ENCODE measurements at regions not wholly inside any gene's neighbourhood (a gene's known extent, or its start where the extent isn't known, plus 50 kb on each side); places are given as distances from the start of the nearest gene placed in this dataset.
"Not testable (repeated sequence)": the region's sequence is repeated elsewhere in the genome, so short reads cannot be mapped to it uniquely, and the experiment has no call there.

DNA sequence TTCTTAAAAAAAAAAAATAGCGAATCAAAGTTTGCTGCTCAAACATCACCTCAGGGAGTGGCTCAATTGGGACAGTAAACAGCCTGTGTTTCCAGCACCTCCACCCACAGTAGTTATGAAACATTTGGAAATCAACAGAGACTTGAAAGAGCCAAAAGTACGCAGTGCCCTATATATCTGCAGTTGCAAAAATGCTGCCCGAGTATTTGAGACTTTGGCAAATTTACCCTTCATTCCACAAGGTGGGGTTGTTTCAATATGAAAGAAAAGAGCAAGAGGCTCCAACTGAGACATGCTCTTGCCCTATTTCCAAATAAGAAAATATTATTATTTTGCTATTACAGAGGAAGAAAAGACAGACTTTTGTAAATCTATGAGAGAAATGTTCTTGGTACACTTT lies 851.1 kb upstream of the RAG2 start:
- Histone ChIP-seq H2AFZ (ENCODE audit: low read length) (no peak overlapping the region), H3K79me2 (ENCODE audit: insufficient read depth, low read length) (no peaks in the 10 kb centered on the region), H3K4me3 (ENCODE audit: insufficient read depth, low read length) (no peak overlapping the region), H3K9me3 (ENCODE audit: low read depth, low read length) (no peaks in the 10 kb centered on the region), H4K20me1 (ENCODE audit: insufficient read depth, low read length) (no peaks in the 10 kb centered on the region), H3K27me3 (ENCODE audit: insufficient read depth, low read length) (no peaks in the 10 kb centered on the region), H3K27ac (ENCODE audit: low read depth, low read length) (no peak overlapping the region), H3K4me1 (ENCODE audit: insufficient read depth, low read length) (no peaks in the 10 kb centered on the region), H3K4me2 (ENCODE audit: insufficient read depth, low read length) (peak overlapping the region; percentile 41), H3K36me3 (ENCODE audit: insufficient read depth, low read length) (no peaks in the 10 kb centered on the region)
- DNase-seq (ENCODE audit: insufficient read length, low spot score, missing footprints), result no peak
- TF ChIP-seq, protein P1, sequence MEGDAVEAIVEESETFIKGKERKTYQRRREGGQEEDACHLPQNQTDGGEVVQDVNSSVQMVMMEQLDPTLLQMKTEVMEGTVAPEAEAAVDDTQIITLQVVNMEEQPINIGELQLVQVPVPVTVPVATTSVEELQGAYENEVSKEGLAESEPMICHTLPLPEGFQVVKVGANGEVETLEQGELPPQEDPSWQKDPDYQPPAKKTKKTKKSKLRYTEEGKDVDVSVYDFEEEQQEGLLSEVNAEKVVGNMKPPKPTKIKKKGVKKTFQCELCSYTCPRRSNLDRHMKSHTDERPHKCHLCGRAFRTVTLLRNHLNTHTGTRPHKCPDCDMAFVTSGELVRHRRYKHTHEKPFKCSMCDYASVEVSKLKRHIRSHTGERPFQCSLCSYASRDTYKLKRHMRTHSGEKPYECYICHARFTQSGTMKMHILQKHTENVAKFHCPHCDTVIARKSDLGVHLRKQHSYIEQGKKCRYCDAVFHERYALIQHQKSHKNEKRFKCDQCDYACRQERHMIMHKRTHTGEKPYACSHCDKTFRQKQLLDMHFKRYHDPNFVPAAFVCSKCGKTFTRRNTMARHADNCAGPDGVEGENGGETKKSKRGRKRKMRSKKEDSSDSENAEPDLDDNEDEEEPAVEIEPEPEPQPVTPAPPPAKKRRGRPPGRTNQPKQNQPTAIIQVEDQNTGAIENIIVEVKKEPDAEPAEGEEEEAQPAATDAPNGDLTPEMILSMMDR (IDR thresholded peaks at IDR 0.05; ENCODE audit: extremely low read depth, low read depth, low read length), result peak; percentile 42

DNA sequence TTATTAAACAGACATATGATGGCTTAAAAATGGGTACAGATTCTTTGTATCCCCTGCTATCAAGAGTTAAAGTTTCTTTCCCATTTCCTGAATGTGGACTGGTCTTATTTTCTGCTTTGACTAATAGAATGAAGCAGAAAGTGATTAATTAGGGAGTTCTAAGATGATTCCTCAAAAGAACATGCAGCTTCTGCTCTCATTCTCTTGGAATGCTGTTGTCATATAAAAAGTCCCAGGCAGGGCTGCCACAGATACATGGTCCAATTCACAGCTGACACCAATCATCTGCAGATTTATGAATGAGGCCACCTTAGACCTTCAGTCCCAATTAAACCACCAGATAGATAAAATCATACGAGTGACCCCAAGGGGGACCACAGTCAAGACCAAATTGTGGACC lies 844.5 kb upstream of the RAG2 start:
- H3K79me2 ChIP-seq (ENCODE audit: insufficient read depth, low read length), result no peaks in the 10 kb centered on the region
- no peaks in the 10 kb centered on the region for H3K9me3 ChIP-seq (ENCODE audit: low read depth, low read length)
- H4K20me1 ChIP-seq (ENCODE audit: insufficient read depth, low read length), result no peaks in the 10 kb centered on the region
- H3K36me3 ChIP-seq (ENCODE audit: insufficient read depth, low read length), result no peaks in the 10 kb centered on the region
- no peak overlapping the region for H3K27ac ChIP-seq (ENCODE audit: low read depth, low read length)
- TF ChIP-seq, protein P1 (IDR thresholded peaks at IDR 0.05; ENCODE audit: extremely low read depth, low read depth, low read length), result no peak
- H3K4me2 ChIP-seq (ENCODE audit: insufficient read depth, low read length), result no peak overlapping the region
- H3K4me3 ChIP-seq (ENCODE audit: insufficient read depth, low read length), result no peak overlapping the region
- H2AFZ ChIP-seq (ENCODE audit: low read length), result no peak overlapping the region
- no peak for DNase-seq (ENCODE audit: insufficient read length, low spot score, missing footprints)
- H3K27me3 ChIP-seq (ENCODE audit: insufficient read depth, low read length), result no peaks in the 10 kb centered on the region
- no peaks in the 10 kb centered on the region for H3K4me1 ChIP-seq (ENCODE audit: insufficient read depth, low read length)

DNA sequence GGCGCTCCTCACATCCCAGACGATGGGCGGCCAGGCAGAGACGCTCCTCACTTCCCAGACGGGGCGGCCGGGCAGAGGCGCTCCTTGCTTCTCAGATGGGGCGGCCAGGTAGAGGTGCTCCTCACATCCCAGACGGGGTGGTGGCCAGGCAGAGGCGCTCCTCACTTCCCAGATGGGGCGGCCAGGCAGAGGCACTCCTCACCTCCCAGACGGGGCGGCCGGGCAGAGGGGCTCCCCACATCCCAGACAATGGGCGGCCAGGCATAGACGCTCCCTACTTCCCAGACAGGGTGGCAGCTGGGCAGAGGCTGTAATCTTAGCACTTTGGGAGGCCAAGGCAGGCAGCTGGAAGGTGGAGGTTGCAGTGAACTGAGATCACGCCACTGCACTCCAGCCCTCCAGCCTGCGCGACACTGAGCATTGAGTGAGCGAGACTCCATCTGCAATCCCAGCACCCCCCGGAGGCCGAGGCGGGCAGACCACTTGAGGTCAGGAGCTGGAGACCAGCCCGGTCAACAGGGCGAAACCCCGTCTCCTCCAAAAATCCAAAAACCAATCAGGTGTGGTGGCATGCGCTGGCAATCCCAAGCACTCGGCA lies 833.7 kb upstream of the RAG2 start:
- H4K20me1 ChIP-seq (ENCODE audit: insufficient read depth, low read length); H3K4me1 ChIP-seq (ENCODE audit: insufficient read depth, low read length); H3K36me3 ChIP-seq (ENCODE audit: insufficient read depth, low read length); H3K27me3 ChIP-seq (ENCODE audit: insufficient read depth, low read length); H3K4me2 ChIP-seq (ENCODE audit: insufficient read depth, low read length); H3K27ac ChIP-seq (ENCODE audit: low read depth, low read length); H3K4me3 ChIP-seq (ENCODE audit: insufficient read depth, low read length); DNase-seq (ENCODE audit: insufficient read length, low spot score, missing footprints); H3K79me2 ChIP-seq (ENCODE audit: insufficient read depth, low read length); H2AFZ ChIP-seq (ENCODE audit: low read length); H3K9me3 ChIP-seq (ENCODE audit: low read depth, low read length): not testable (repeated sequence)

DNA sequence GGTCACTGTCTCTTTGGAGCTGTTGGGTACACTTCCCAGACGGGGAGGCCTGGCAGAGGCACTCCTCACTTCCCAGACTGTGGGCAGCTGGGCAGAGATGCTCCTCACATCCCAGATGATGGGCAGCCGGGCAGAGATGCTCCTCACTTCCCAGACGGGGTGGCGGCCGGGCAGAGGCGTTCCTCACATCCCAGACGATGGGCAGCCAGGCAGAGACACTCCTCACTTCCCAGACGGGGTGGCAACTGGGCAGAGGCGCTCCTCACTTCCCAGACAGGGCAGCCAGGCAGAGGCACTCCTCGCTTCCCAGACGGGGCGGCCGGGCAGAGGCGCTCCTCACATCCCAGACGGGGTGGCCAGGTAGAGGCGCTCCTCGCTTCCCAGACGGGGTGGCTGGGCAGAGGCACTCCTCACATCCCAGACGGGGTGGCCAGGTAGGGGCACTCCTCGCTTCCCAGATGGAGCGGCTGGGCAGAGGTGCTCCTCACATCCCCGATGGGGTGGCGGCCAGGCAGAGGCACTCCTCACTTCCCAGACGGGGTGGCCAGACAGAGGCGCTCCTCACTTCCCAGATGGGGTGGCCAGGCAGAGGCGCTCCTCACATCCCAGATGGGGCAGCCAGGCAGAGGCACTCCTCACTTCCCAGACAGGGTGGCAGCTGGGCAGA lies 833.1 kb upstream of the RAG2 start:
- not testable (repeated sequence) for H3K4me2 ChIP-seq (ENCODE audit: insufficient read depth, low read length); H3K79me2 ChIP-seq (ENCODE audit: insufficient read depth, low read length); DNase-seq (ENCODE audit: insufficient read length, low spot score, missing footprints); H3K4me3 ChIP-seq (ENCODE audit: insufficient read depth, low read length); H2AFZ ChIP-seq (ENCODE audit: low read length); H3K9me3 ChIP-seq (ENCODE audit: low read depth, low read length); H4K20me1 ChIP-seq (ENCODE audit: insufficient read depth, low read length); H3K27ac ChIP-seq (ENCODE audit: low read depth, low read length); H3K27me3 ChIP-seq (ENCODE audit: insufficient read depth, low read length); H3K36me3 ChIP-seq (ENCODE audit: insufficient read depth, low read length); H3K4me1 ChIP-seq (ENCODE audit: insufficient read depth, low read length)

DNA sequence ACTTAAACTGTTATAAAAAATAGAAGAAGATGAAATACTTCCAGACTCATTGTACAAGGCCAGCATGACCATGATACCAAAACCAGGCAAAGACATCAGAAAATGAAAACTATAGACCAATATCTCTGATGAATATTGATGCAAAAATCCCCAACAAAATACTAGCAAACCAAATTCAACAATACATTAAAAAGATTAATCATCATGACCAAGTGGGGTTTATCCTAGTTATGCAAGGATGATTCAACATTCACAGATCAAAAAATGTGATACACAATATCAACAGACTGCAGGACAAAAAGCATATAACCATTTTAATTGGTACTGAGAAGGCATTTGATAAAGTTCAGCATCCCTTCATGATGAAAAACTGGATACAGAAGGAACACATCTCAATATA lies 824.5 kb upstream of the RAG2 start:
- no peaks in the 10 kb centered on the region for H3K79me2 ChIP-seq (ENCODE audit: insufficient read depth, low read length)
- no peak for DNase-seq (ENCODE audit: insufficient read length, low spot score, missing footprints)
- no peak overlapping the region for H3K4me3 ChIP-seq (ENCODE audit: insufficient read depth, low read length)
- no peaks in the 10 kb centered on the region for H3K36me3 ChIP-seq (ENCODE audit: insufficient read depth, low read length)
- TF ChIP-seq, protein P1 (IDR thresholded peaks at IDR 0.05; ENCODE audit: extremely low read depth, low read depth, low read length), result no peak
- no peaks in the 10 kb centered on the region for H3K9me3 ChIP-seq (ENCODE audit: low read depth, low read length)
- H2AFZ ChIP-seq (ENCODE audit: low read length), result no peak overlapping the region
- H3K4me2 ChIP-seq (ENCODE audit: insufficient read depth, low read length), result no peak overlapping the region
- no peaks in the 10 kb centered on the region for H3K27me3 ChIP-seq (ENCODE audit: insufficient read depth, low read length)
- no peak overlapping the region for H3K27ac ChIP-seq (ENCODE audit: low read depth, low read length)
- H4K20me1 ChIP-seq (ENCODE audit: insufficient read depth, low read length), result no peaks in the 10 kb centered on the region
- no peaks in the 10 kb centered on the region for H3K4me1 ChIP-seq (ENCODE audit: insufficient read depth, low read length)

Data from osteoblast (primary cell).